SK-N-SH (cell line): ENCODE measurements at regions not wholly inside any gene's neighbourhood (a gene's known extent, or its start where the extent isn't known, plus 50 kb on each side); places are given as distances from the start of the nearest gene placed in this dataset.

ENCODE experiments used
- EZH2phosphoT487 ChIP-seq: fragments of 200-600 bp; sonication (generic); IDR thresholded peaks from 2 replicates; pipeline ENCODE4 v1.6.1; 2017; ENCODE audit warnings: low read depth, mixed run types, mild to moderate bottlenecking, antibody characterized with exemption, moderate library complexity, borderline replicate concordance
- USF2 ChIP-seq: fragments of 150-350 bp; IDR thresholded peaks from 2 replicates; pipeline ENCODE4 v1.6.1; 2017; ENCODE audit warnings: antibody characterized with exemption, low read length, low read depth, borderline replicate concordance

DNA sequence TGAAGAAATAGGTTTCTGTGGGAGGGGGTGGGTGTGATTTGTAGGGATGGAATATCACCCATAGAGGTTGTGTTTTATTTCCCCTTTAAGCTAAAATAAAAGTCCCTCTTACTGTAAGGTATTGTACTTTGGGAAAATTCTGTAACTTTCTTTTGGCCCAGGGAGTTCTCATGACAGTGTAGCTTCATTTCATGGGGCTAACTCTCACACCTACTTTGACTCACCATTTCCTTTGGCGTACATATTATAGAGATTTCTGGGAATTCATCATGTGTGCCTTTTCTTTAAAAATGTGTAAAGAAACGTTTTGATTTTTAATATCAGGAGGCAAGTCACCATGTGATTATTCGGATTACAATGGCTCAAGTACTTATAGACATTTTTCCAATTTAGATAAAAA is 477.7 kb upstream of the CFAP20DC start:
- TF ChIP-seq USF2 (no peak), EZH2phosphoT487 (no peak)
